T-helper 2 cell treated with Interferon-gamma antibody and Interleukin-4, amounts not matched to agents 100 ng/mL and 5 ng/mL, for 36 hours (primary cell): ENCODE measurements at regions not wholly inside any gene's neighbourhood (a gene's known extent, or its start where the extent isn't known, plus 50 kb on each side); places are given as distances from the start of the nearest gene placed in this dataset.

Experiments
- intact Hi-C: fragments of 100-400 bp; cut with micrococcal nuclease; formaldehyde crosslinking; loops from one replicate; pipeline ENCODE4 v1.15.1; 2023

DNA sequence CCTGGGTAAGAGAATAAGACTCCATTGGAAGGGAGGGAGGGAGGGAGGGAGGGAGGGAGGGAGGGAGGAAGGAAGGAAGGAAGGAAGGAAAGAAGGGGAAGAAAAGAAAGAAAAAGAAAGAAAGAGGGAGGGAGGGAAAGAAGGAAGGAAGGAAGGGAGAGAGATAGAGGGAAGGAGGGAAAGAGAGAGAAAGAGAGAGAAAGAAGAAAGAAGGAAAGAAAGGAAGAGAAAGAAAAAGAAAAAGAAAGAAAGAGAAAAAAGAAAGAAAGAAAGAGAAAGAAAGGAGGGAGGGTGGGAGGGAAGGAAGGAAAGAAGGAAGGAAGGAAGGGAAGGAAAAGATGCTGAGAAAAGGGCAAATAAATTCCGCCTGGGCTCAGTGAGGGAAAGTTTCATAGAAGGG is 74.7 kb upstream of the IFNAR2 start:
- intact Hi-C loops = no loop called here

DNA sequence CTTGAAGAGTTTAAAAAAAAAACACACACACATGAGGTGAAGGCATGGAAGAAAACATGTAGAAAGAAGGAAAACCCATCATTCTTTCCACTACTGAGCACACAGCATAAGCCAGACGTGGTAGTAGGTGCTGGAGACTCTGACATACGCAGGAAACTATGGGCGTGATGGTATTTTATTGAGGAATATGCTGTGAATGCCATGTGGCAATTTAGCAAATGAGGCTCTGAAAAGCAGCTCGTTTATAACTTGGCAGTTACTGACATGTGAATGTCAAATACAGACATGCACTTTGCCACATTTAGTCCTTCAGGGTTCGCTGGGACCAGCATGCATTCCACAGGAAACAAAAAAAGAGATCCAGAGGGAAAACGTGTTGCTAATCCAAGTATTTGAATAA is 74.3 kb upstream of the IFNAR2 start:
- intact Hi-C loops = no loop called here

DNA sequence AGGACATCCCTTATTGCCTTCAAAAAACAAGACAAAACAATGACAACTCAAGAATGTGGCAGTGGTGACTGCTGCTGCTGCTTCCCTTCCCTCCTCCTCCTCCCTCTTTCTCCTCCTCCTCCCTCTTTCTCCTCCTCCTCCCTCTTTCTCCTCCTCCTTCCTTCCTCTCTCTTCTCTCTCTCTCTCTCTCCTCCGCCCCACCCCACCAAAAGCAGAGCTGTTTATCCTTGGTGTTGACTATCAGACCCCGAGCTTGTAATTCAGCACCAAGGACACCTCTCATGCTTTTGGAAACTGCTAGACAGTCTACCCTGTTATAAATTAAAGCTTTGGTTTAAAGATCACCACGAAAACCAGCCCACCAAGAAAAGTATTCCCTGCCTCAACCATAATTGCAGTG is 72.4 kb upstream of the IFNAR2 start:
- intact Hi-C loops = no loop called here

DNA sequence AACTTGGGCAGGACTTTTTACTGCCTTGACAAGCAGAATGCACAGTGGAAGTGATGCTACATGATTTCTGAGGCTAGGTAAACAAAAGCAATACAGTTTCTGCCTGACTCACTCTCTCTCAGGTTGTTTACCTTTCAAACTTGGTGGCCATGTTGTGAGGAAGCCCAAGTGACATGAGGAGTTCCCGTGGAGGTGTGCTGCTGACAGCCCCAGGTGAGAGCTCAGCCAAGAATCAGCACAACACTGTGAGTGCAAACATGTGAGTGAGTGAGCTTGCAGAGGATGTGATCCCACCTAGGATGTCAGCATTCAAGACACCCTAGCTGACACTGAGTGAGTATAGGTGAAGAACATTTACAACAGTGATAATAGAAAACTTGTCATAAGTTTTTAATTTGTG is 71.1 kb upstream of the IFNAR2 start:
- intact Hi-C loops = no loop called here

DNA sequence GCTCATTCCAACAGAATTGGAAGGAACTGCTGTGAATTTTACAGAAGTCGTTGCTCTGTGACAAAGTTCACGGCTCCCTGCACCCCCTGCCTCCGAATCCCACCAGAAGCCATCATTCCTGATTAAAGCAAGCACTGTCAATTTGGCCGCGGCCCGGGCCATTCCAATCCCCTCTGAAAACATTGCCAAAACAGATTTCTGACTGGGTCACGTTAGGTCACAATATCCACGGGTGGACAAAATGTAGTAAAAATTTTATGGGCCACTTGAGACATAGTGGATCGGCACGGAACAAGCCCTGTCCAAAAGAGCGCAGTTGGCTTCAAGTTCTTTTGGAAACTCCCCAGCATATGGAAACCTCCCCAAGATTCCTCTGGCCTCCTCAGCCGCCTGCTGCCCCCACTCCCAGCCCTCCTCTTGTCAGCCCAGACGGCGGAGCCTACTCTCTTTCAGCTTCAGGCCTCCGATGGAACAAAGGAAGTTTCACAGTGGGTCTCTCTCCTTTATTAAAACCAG is 67.2 kb upstream of the IFNAR2 start:
- intact Hi-C loops = no loop called here

DNA sequence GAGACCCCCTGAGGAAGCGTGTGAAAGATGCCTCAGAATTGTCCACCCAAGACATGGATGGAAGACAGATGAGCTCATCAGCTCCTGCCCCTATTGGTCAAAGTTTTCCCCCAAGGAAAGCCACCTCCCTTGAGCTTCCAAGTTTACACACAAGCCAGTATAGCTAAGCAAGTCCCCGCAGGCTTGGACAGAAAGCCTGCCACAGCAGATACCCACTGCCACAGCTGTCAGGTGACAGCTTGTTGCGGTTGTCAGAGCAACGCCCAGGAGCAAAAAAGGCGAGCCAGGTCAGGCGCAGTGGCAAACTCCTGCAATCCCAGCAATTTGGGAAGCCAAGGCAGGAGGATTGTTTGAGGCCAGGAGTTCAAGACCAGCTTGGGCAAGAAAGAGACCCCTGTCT is 60.9 kb upstream of the IFNAR2 start:
- intact Hi-C loops = no loop called here

DNA sequence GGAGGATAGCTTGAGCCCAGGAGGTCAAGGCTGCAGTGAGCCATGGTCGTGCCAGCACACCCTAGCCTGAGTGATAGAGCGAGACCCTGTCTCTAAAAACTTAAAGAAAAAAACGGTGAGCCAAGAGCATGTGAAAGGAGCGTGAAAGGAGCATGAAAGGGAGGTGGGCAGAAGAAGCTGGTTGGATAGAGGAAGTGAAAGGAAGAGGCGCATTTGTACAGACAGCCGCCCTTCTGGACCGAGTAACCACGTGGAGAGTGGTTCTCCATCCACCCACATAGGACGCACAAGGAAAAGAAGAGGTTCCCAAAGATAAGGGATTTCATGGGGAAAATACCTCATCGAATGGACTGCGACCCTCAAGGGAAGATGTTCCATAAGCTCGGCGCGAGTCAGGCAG is 60.4 kb upstream of the IFNAR2 start:
- intact Hi-C loops = no loop called here

DNA sequence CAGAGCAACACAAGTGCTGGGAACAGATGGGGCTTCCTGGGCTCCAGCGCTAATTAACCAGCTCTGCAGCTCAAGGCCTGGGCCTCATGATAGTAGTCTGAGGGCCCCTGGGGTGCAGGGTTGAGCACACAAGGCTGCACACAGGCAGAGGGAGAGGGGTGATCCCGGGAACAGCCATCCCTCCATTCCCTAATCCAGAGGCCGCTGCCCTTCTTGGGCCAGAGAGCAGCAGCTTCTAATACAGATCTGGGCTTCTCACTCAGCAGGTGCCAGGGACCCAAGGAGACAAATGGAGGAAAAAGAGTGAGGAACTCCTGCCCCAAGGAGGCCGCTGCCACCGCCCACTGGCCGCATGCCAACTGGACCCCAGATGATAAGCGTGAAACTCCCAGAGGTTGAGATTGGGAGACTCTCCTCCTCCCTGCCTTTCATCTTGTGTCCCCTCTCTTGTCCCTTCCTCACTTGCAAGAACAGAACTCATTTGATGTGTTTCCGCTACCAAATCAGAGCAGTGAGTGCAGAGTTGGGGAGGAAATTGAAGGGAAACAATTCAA is 58.0 kb upstream of the IFNAR2 start:
- intact Hi-C loops = no loop called here

DNA sequence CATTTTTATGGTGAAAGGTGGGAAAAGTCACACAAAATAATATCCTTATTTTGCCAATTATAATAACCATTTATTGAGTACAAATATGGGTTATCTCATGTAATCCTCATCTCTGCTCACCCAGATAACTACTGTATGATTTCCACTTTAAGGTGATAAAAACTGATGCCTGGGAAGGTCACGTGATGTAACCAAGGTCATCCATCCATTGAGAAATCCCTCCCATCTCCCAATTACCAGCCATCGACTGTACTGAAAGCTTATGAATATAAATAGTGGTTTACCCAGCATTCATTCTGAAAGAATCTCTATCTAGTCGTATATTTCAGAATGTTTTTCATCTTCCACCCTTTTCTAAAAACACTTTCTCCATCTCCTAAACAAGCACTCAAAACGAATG is 55.0 kb upstream of the IFNAR2 start:
- intact Hi-C loops = no loop called here
